CD4-positive, alpha-beta T cell treated with Interleukin-4 for 4 hours (primary cell): ENCODE measurements at regions not wholly inside any gene's neighbourhood (a gene's known extent, or its start where the extent isn't known, plus 50 kb on each side); places are given as distances from the start of the nearest gene placed in this dataset.
"Not testable (repeated sequence)": the region's sequence is repeated elsewhere in the genome, so short reads cannot be mapped to it uniquely, and the experiment has no call there.

Experiments
- DNase-seq: peaks from one replicate; pipeline ENCODE4 v3.0.0-alpha.2; 2020

- DNase-seq, result no peak
Measured at GRCh38 chr1:194473766-194474165, 1287.4 kb upstream of the B3GALT2 start.

- DNase-seq, result no peak
Measured at GRCh38 chr1:194469282-194469681, 1282.9 kb upstream of the B3GALT2 start.

- DNase-seq, result no peak
Measured at GRCh38 chr1:194466706-194467105, 1280.3 kb upstream of the B3GALT2 start.

GRCh38 chr1:194447636-194448035, 1261.2 kb upstream of the B3GALT2 start:
- no peak for DNase-seq

- no peak for DNase-seq
Measured at GRCh38 chr1:194445244-194445643, 1258.8 kb upstream of the B3GALT2 start.

- DNase-seq, result no peak
Measured at GRCh38 chr1:194442901-194443575, 1256.6 kb upstream of the B3GALT2 start.

GRCh38 chr1:194437135-194437534, 1250.7 kb upstream of the B3GALT2 start:
- DNase-seq, result no peak

- no peak for DNase-seq
Measured at GRCh38 chr1:194431121-194431520, 1244.7 kb upstream of the B3GALT2 start.

- no peak for DNase-seq
Measured at GRCh38 chr1:194420706-194421105, 1234.3 kb upstream of the B3GALT2 start.

- no peak for DNase-seq
Measured at GRCh38 chr1:194419721-194420120, 1233.3 kb upstream of the B3GALT2 start.

GRCh38 chr1:194410756-194411155, 1224.3 kb upstream of the B3GALT2 start:
- no peak for DNase-seq

GRCh38 chr1:194407238-194407637, 1220.8 kb upstream of the B3GALT2 start:
- DNase-seq, result not testable (repeated sequence)

GRCh38 chr1:194394676-194395075, 1208.3 kb upstream of the B3GALT2 start:
- DNase-seq, result no peak

GRCh38 chr1:194387531-194387930, 1201.1 kb upstream of the B3GALT2 start:
- no peak for DNase-seq

GRCh38 chr1:194378517-194378916, 1192.1 kb upstream of the B3GALT2 start:
- no peak for DNase-seq

GRCh38 chr1:194374649-194375048, 1188.2 kb upstream of the B3GALT2 start:
- DNase-seq, result no peak

GRCh38 chr1:194372266-194372665, 1185.9 kb upstream of the B3GALT2 start:
- DNase-seq, result no peak

GRCh38 chr1:194369622-194370021, 1183.2 kb upstream of the B3GALT2 start:
- no peak for DNase-seq

- no peak for DNase-seq
Measured at GRCh38 chr1:194369060-194369459, 1182.6 kb upstream of the B3GALT2 start.

- DNase-seq, result no peak
Measured at GRCh38 chr1:194367121-194367520, 1180.7 kb upstream of the B3GALT2 start.

GRCh38 chr1:194366705-194367104, 1180.3 kb upstream of the B3GALT2 start:
- no peak for DNase-seq

GRCh38 chr1:194362327-194362726, 1175.9 kb upstream of the B3GALT2 start:
- no peak for DNase-seq

GRCh38 chr1:194361374-194362131, 1175.1 kb upstream of the B3GALT2 start:
- DNase-seq, result no peak

- DNase-seq, result no peak
Measured at GRCh38 chr1:194358208-194358581, 1171.8 kb upstream of the B3GALT2 start.
